ENCODE measurements at regions not wholly inside any gene's neighbourhood (a gene's known extent, or its start where the extent isn't known, plus 50 kb on each side); places are given as distances from the start of the nearest gene placed in this dataset.

DNA sequence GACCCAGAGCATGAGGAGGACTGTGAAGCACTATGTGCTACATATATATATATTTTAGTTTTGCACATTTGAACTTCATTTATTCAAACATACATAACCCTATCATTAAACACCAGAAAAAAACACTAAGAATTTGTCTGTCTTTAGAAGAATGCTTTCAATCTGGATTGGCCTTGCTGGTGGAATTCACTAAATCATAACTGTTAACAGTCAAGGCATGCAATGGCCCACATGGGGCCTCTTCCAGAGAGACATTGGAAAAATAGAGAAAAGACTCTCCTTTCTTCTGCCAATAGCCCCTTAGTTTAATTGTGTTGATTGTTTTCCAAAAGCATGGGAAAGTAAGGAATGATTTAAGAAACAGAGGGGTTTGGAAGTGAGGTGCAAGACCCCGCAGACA, 77.9 kb downstream of the MRPL32 start:
- TF ChIP-seq POLR2A (IDR thresholded peaks at IDR 0.05): no peak
- TF ChIP-seq, protein P1, sequence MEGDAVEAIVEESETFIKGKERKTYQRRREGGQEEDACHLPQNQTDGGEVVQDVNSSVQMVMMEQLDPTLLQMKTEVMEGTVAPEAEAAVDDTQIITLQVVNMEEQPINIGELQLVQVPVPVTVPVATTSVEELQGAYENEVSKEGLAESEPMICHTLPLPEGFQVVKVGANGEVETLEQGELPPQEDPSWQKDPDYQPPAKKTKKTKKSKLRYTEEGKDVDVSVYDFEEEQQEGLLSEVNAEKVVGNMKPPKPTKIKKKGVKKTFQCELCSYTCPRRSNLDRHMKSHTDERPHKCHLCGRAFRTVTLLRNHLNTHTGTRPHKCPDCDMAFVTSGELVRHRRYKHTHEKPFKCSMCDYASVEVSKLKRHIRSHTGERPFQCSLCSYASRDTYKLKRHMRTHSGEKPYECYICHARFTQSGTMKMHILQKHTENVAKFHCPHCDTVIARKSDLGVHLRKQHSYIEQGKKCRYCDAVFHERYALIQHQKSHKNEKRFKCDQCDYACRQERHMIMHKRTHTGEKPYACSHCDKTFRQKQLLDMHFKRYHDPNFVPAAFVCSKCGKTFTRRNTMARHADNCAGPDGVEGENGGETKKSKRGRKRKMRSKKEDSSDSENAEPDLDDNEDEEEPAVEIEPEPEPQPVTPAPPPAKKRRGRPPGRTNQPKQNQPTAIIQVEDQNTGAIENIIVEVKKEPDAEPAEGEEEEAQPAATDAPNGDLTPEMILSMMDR (IDR thresholded peaks at IDR 0.05): no peak
- TF ChIP-seq EP300 (IDR thresholded peaks at IDR 0.05): no peak

Data from ovary (tissue), 3 donors.